ENCODE measurements at regions not wholly inside any gene's neighbourhood (a gene's known extent, or its start where the extent isn't known, plus 50 kb on each side); places are given as distances from the start of the nearest gene placed in this dataset.

GRCh38 chr6:135796643-135797305, 54.7 kb upstream of the PDE7B start:
- no peak overlapping the region for H3K27ac ChIP-seq (ENCODE audit: insufficient read depth, low read length)

GRCh38 chr6:135797361-135797760, 54.1 kb upstream of the PDE7B start:
- Histone ChIP-seq H3K79me2 (ENCODE audit: control insufficient read depth, insufficient read depth, low read length) (no peaks in the 10 kb centered on the region), H3K4me3 (replicated peaks in 1 of 4; ENCODE audit: control extremely low read depth in 1 of 4, insufficient read depth in 1 of 4, low read depth in 3 of 4, low read length in 4 of 4) (no peak overlapping the region), H3K9ac (ENCODE audit: insufficient read depth, low read length) (no peak overlapping the region), H2AFZ (ENCODE audit: low read length) (no peak overlapping the region), H3K4me2 (ENCODE audit: extremely low read depth, insufficient read depth, low read length) (no peak overlapping the region), H3K27ac (ENCODE audit: insufficient read depth, low read length) (no peak overlapping the region), H3K27me3 (ENCODE audit: control insufficient read depth, insufficient read depth, low read length) (no peaks in the 10 kb centered on the region), H3K4me1 (ENCODE audit: control insufficient read depth, extremely low read depth, insufficient read depth, low read length) (no peaks in the 10 kb centered on the region), H3K36me3 (ENCODE audit: control insufficient read depth, insufficient read depth, low read length) (no peaks in the 10 kb centered on the region), H4K20me1 (ENCODE audit: control insufficient read depth, extremely low read depth, insufficient read depth, low read length) (no peaks in the 10 kb centered on the region), H3K9me3 (ENCODE audit: control insufficient read depth, insufficient read depth, low read depth, low read length) (no peaks in the 10 kb centered on the region)
- no peak for DNase-seq (ENCODE audit: low read depth in 2 of 2)
- TF ChIP-seq EZH2 (IDR thresholded peaks at IDR 0.05; ENCODE audit: low read length, missing control alignments) = no peak
- no peak for TF ChIP-seq CTCF (conservative IDR thresholded peaks at IDR 0.05 in 1 of 2, IDR thresholded peaks at IDR 0.05 in 1 of 2; ENCODE audit: low read depth in 1 of 2, low read length in 2 of 2)

More at GRCh38 chr6:135796643-135797305, 54.7 kb upstream of the PDE7B start:
- Histone ChIP-seq H3K9ac (ENCODE audit: insufficient read depth, low read length) (no peak overlapping the region), H3K4me3 (replicated peaks in 1 of 4; ENCODE audit: control extremely low read depth in 1 of 4, insufficient read depth in 1 of 4, low read depth in 3 of 4, low read length in 4 of 4) (no peak overlapping the region), H4K20me1 (ENCODE audit: control insufficient read depth, extremely low read depth, insufficient read depth, low read length) (no peaks in the 10 kb centered on the region), H3K79me2 (ENCODE audit: control insufficient read depth, insufficient read depth, low read length) (no peaks in the 10 kb centered on the region), H2AFZ (ENCODE audit: low read length) (no peak overlapping the region), H3K27me3 (ENCODE audit: control insufficient read depth, insufficient read depth, low read length) (no peaks in the 10 kb centered on the region), H3K4me2 (ENCODE audit: extremely low read depth, insufficient read depth, low read length) (no peak overlapping the region), H3K4me1 (ENCODE audit: control insufficient read depth, extremely low read depth, insufficient read depth, low read length) (no peaks in the 10 kb centered on the region), H3K9me3 (ENCODE audit: control insufficient read depth, insufficient read depth, low read depth, low read length) (no peaks in the 10 kb centered on the region), H3K36me3 (ENCODE audit: control insufficient read depth, insufficient read depth, low read length) (no peaks in the 10 kb centered on the region)
- TF ChIP-seq CTCF (conservative IDR thresholded peaks at IDR 0.05 in 1 of 2, IDR thresholded peaks at IDR 0.05 in 1 of 2; ENCODE audit: low read depth in 1 of 2, low read length in 2 of 2) = no peak
- no peak for TF ChIP-seq EZH2 (IDR thresholded peaks at IDR 0.05; ENCODE audit: low read length, missing control alignments)
- peak in 1 of 2 donors; percentile 28 for DNase-seq (ENCODE audit: low read depth in 2 of 2)

GRCh38 chr6:135798751-135799515, 52.6 kb upstream of the PDE7B start:
- Histone ChIP-seq H3K4me3 (replicated peaks in 1 of 4; ENCODE audit: control extremely low read depth in 1 of 4, insufficient read depth in 1 of 4, low read depth in 3 of 4, low read length in 4 of 4) (no peak overlapping the region), H2AFZ (ENCODE audit: low read length) (no peak overlapping the region), H3K27me3 (ENCODE audit: control insufficient read depth, insufficient read depth, low read length) (no peaks in the 10 kb centered on the region), H3K4me1 (ENCODE audit: control insufficient read depth, extremely low read depth, insufficient read depth, low read length) (no peaks in the 10 kb centered on the region), H3K36me3 (ENCODE audit: control insufficient read depth, insufficient read depth, low read length) (no peaks in the 10 kb centered on the region), H3K27ac (ENCODE audit: insufficient read depth, low read length) (no peak overlapping the region), H3K9ac (ENCODE audit: insufficient read depth, low read length) (no peak overlapping the region), H3K9me3 (ENCODE audit: control insufficient read depth, insufficient read depth, low read depth, low read length) (no peaks in the 10 kb centered on the region), H3K79me2 (ENCODE audit: control insufficient read depth, insufficient read depth, low read length) (no peaks in the 10 kb centered on the region), H4K20me1 (ENCODE audit: control insufficient read depth, extremely low read depth, insufficient read depth, low read length) (no peaks in the 10 kb centered on the region), H3K4me2 (ENCODE audit: extremely low read depth, insufficient read depth, low read length) (no peak overlapping the region)
- TF ChIP-seq CTCF (conservative IDR thresholded peaks at IDR 0.05 in 1 of 2, IDR thresholded peaks at IDR 0.05 in 1 of 2; ENCODE audit: low read depth in 1 of 2, low read length in 2 of 2) = no peak
- no peak for TF ChIP-seq EZH2 (IDR thresholded peaks at IDR 0.05; ENCODE audit: low read length, missing control alignments)
- DNase-seq (ENCODE audit: low read depth in 2 of 2) = no peak
